Naive B cell (primary cell): ENCODE measurements at regions not wholly inside any gene's neighbourhood (a gene's known extent, or its start where the extent isn't known, plus 50 kb on each side); places are given as distances from the start of the nearest gene placed in this dataset.
A peak's percentile ranks its signal among the peaks of the same experiment; 100 is the strongest.

Source experiments
- ATAC-seq, 2 donors: fragments of 150-1000 bp; cut with Tn5 transposase; 2 replicates each; pipeline ENCODE4 v1.10.0; 2021; ENCODE audit warnings: low read depth in 2 of 2, mild to moderate bottlenecking in 2 of 2, moderate library complexity in 2 of 2
- DNase-seq: peaks from one replicate; pipeline ENCODE4 v3.0.0; 2022
- H3K27ac Mint-ChIP-seq, 6 donors: one replicate each; pipeline ENCODE4 v1.8.0; 2020 to 2022; ENCODE audit warnings: mild to moderate bottlenecking in 6 of 6, mixed read lengths in 6 of 6, moderate library complexity in 5 of 6, inconsistent platforms in 2 of 6
- H3K27me3 Mint-ChIP-seq, 3 donors: one replicate each; pipeline ENCODE4 v1.8.0; 2021 to 2022; ENCODE audit warnings: mixed read lengths in 3 of 3, mild to moderate bottlenecking in 1 of 3
- H3K36me3 Mint-ChIP-seq, 2 donors: one replicate each; pipeline ENCODE4 v1.8.0; 2020 to 2022; ENCODE audit warnings: mixed read lengths in 2 of 2, inconsistent platforms in 1 of 2, mild to moderate bottlenecking in 1 of 2
- H3K4me1 Mint-ChIP-seq, 3 donors: one replicate each; pipeline ENCODE4 v1.8.0; 2020 to 2022; ENCODE audit warnings: mixed read lengths in 3 of 3, inconsistent platforms in 1 of 3, mild to moderate bottlenecking in 1 of 3, moderate library complexity in 1 of 3
- H3K4me3 Mint-ChIP-seq, 8 donors: one replicate each; pipeline ENCODE4 v1.8.0; 2020 to 2022; ENCODE audit warnings: mild to moderate bottlenecking in 8 of 8, mixed read lengths in 8 of 8, moderate library complexity in 8 of 8, inconsistent platforms in 2 of 8
- H3K9me3 Mint-ChIP-seq, 7 donors: one replicate each; pipeline ENCODE4 v1.8.0; 2020 to 2022; ENCODE audit warnings: mixed read lengths in 7 of 7, mild to moderate bottlenecking in 5 of 7, inconsistent platforms in 2 of 7, moderate library complexity in 1 of 7

- DNase-seq (no peak), ATAC-seq (no peak)
- Mint-ChIP-seq H3K27me3 (no peaks in the 10 kb centered on the region), H3K36me3 (no peaks in the 10 kb centered on the region), H3K9me3 (peaks cover 0 to 5% (median 1%) of the 10 kb centered on the region in 7 donors), H3K27ac (no peak overlapping the region), H3K4me1 (no peaks in the 10 kb centered on the region), H3K4me3 (no peak overlapping the region)
Observed at GRCh38 chr3:81033684-81034083, 727.8 kb downstream of the GBE1 start.

- Mint-ChIP-seq H3K9me3 (peaks cover 0 to 6% (median 1%) of the 10 kb centered on the region in 7 donors), H3K4me1 (no peaks in the 10 kb centered on the region), H3K36me3 (no peaks in the 10 kb centered on the region), H3K27me3 (no peaks in the 10 kb centered on the region), H3K4me3 (no peak overlapping the region), H3K27ac (no peak overlapping the region)
- ATAC-seq (no peak), DNase-seq (no peak)
Observed at GRCh38 chr3:81033185-81033584, 728.3 kb downstream of the GBE1 start.

GRCh38 chr3:81029861-81030260 lies 731.6 kb downstream of the GBE1 start:
- H3K4me1 Mint-ChIP-seq = no peaks in the 10 kb centered on the region
- no peaks in the 10 kb centered on the region for H3K27me3 Mint-ChIP-seq
- no peak for DNase-seq
- H3K4me3 Mint-ChIP-seq = no peak overlapping the region
- ATAC-seq = no peak
- H3K9me3 Mint-ChIP-seq = peaks cover 0 to 7% (median 3%) of the 10 kb centered on the region in 7 donors
- no peaks in the 10 kb centered on the region for H3K36me3 Mint-ChIP-seq
- no peak overlapping the region for H3K27ac Mint-ChIP-seq

GRCh38 chr3:81027344-81027743 lies 734.1 kb downstream of the GBE1 start:
- Mint-ChIP-seq H3K36me3 (no peaks in the 10 kb centered on the region), H3K27me3 (no peaks in the 10 kb centered on the region), H3K4me1 (no peaks in the 10 kb centered on the region), H3K27ac (no peak overlapping the region), H3K4me3 (no peak overlapping the region), H3K9me3 (peaks cover 0 to 7% (median 3%) of the 10 kb centered on the region in 7 donors)
- ATAC-seq (no peak), DNase-seq (no peak)

- no peaks in the 10 kb centered on the region for H3K36me3 Mint-ChIP-seq
- ATAC-seq (no peak), DNase-seq (no peak)
- H3K9me3 Mint-ChIP-seq = peaks cover 0 to 8% (median 3%) of the 10 kb centered on the region in 7 donors
- H3K27ac Mint-ChIP-seq = no peak overlapping the region
- no peaks in the 10 kb centered on the region for H3K4me1 Mint-ChIP-seq
- H3K4me3 Mint-ChIP-seq = no peak overlapping the region
- no peaks in the 10 kb centered on the region for H3K27me3 Mint-ChIP-seq
Observed at GRCh38 chr3:81024560-81024959, 736.9 kb downstream of the GBE1 start.

- Mint-ChIP-seq H3K27ac (no peak overlapping the region), H3K36me3 (no peaks in the 10 kb centered on the region), H3K27me3 (no peaks in the 10 kb centered on the region), H3K9me3 (peaks cover 0 to 8% (median 5%) of the 10 kb centered on the region in 7 donors), H3K4me1 (no peaks in the 10 kb centered on the region), H3K4me3 (peak overlapping the region in 1 of 8 donors; percentile 42)
- DNase-seq = no peak
- no peak for ATAC-seq
Observed at GRCh38 chr3:81022339-81022738, 739.1 kb downstream of the GBE1 start.

GRCh38 chr3:81013360-81013759 lies 748.1 kb downstream of the GBE1 start:
- no peak overlapping the region for H3K27ac Mint-ChIP-seq
- no peaks in the 10 kb centered on the region for H3K36me3 Mint-ChIP-seq
- no peaks in the 10 kb centered on the region for H3K27me3 Mint-ChIP-seq
- DNase-seq (no peak), ATAC-seq (no peak)
- H3K9me3 Mint-ChIP-seq = peaks cover 3 to 14% (median 10%) of the 10 kb centered on the region in 7 donors
- H3K4me1 Mint-ChIP-seq = no peaks in the 10 kb centered on the region
- H3K4me3 Mint-ChIP-seq = no peak overlapping the region

- no peak for ATAC-seq
- Mint-ChIP-seq H3K9me3 (peaks cover 0 to 17% (median 5%) of the 10 kb centered on the region in 7 donors), H3K4me1 (no peaks in the 10 kb centered on the region), H3K4me3 (no peak overlapping the region), H3K27ac (no peak overlapping the region), H3K36me3 (no peaks in the 10 kb centered on the region), H3K27me3 (no peaks in the 10 kb centered on the region)
- no peak for DNase-seq
Observed at GRCh38 chr3:81005992-81006391, 755.5 kb downstream of the GBE1 start.

- ATAC-seq = no peak
Observed at GRCh38 chr3:81003817-81004216, 757.6 kb downstream of the GBE1 start.

GRCh38 chr3:81003008-81003645 lies 758.3 kb downstream of the GBE1 start:
- no peak for ATAC-seq
- no peaks in the 10 kb centered on the region for H3K4me1 Mint-ChIP-seq
- peaks cover 0 to 12% (median 2%) of the 10 kb centered on the region in 7 donors for H3K9me3 Mint-ChIP-seq
- no peak overlapping the region for H3K4me3 Mint-ChIP-seq
- no peaks in the 10 kb centered on the region for H3K36me3 Mint-ChIP-seq
- H3K27me3 Mint-ChIP-seq = no peaks in the 10 kb centered on the region
- DNase-seq = no peak
- H3K27ac Mint-ChIP-seq = no peak overlapping the region

More at GRCh38 chr3:81003817-81004216, 757.6 kb downstream of the GBE1 start:
- peaks cover 0 to 12% (median 2%) of the 10 kb centered on the region in 7 donors for H3K9me3 Mint-ChIP-seq
- DNase-seq = no peak
- no peak overlapping the region for H3K4me3 Mint-ChIP-seq
- no peaks in the 10 kb centered on the region for H3K27me3 Mint-ChIP-seq
- H3K4me1 Mint-ChIP-seq = no peaks in the 10 kb centered on the region
- no peak overlapping the region for H3K27ac Mint-ChIP-seq
- H3K36me3 Mint-ChIP-seq = no peaks in the 10 kb centered on the region

GRCh38 chr3:80999481-80999880 lies 762.0 kb downstream of the GBE1 start:
- Mint-ChIP-seq H3K9me3 (peaks cover 0 to 6% (median 4%) of the 10 kb centered on the region in 7 donors), H3K36me3 (no peaks in the 10 kb centered on the region), H3K4me3 (no peak overlapping the region), H3K27ac (no peak overlapping the region), H3K4me1 (no peaks in the 10 kb centered on the region), H3K27me3 (no peaks in the 10 kb centered on the region)
- ATAC-seq (no peak), DNase-seq (no peak)

GRCh38 chr3:80998022-80998421 lies 763.4 kb downstream of the GBE1 start:
- Mint-ChIP-seq H3K36me3 (no peaks in the 10 kb centered on the region), H3K27ac (no peak overlapping the region), H3K4me3 (no peak overlapping the region), H3K4me1 (no peaks in the 10 kb centered on the region), H3K9me3 (peaks cover 0 to 6% (median 5%) of the 10 kb centered on the region in 7 donors), H3K27me3 (no peaks in the 10 kb centered on the region)
- DNase-seq = no peak
- no peak for ATAC-seq

- no peak for DNase-seq
- Mint-ChIP-seq H3K36me3 (no peaks in the 10 kb centered on the region), H3K27me3 (no peaks in the 10 kb centered on the region), H3K4me3 (no peak overlapping the region), H3K4me1 (no peaks in the 10 kb centered on the region), H3K27ac (no peak overlapping the region), H3K9me3 (peaks cover 0 to 6% (median 5%) of the 10 kb centered on the region in 7 donors)
- ATAC-seq = no peak
Observed at GRCh38 chr3:80997622-80998021, 763.8 kb downstream of the GBE1 start.

- Mint-ChIP-seq H3K4me1 (no peaks in the 10 kb centered on the region), H3K4me3 (no peak overlapping the region), H3K9me3 (peaks cover 0 to 11% (median 5%) of the 10 kb centered on the region in 7 donors), H3K27me3 (no peaks in the 10 kb centered on the region), H3K27ac (no peak overlapping the region), H3K36me3 (no peaks in the 10 kb centered on the region)
- ATAC-seq (no peak), DNase-seq (no peak)
Observed at GRCh38 chr3:80994767-80995166, 766.7 kb downstream of the GBE1 start.
